GM12865 (cell line): ENCODE measurements at regions not wholly inside any gene's neighbourhood (a gene's known extent, or its start where the extent isn't known, plus 50 kb on each side); places are given as distances from the start of the nearest gene placed in this dataset.

Experiments used
- DNase-seq: peaks from one replicate; pipeline ENCODE4 v3.0.0; 2010; ENCODE audit warnings: low read depth
- H3K4me3 ChIP-seq: 2 replicates; pipeline ENCODE4 v1.5.1; 2011; ENCODE audit warnings: mild to moderate bottlenecking, low read depth, low read length, control low read depth
- CTCF ChIP-seq: IDR thresholded peaks from 2 replicates; pipeline ENCODE4 v1.5.1; 2011; ENCODE audit warnings: low read length, control low read depth, low read depth, inconsistent platforms; ENCODE audit not compliant: insufficient read depth; ENCODE audit errors: missing control alignments

- no peak overlapping the region for H3K4me3 ChIP-seq
- peak; percentile 82 for DNase-seq
- no peak for TF ChIP-seq CTCF
These were observed 865.4 kb upstream of the ACO1 start for GRCh38 chr9:31519011-31519410.

GRCh38 chr9:31519424-31519823 is 865.0 kb upstream of the ACO1 start:
- H3K4me3 ChIP-seq, result no peak overlapping the region
- no peak for TF ChIP-seq CTCF
- no peak for DNase-seq

- TF ChIP-seq CTCF, result no peak
- no peak for DNase-seq
- H3K4me3 ChIP-seq, result no peak overlapping the region
These were observed 864.6 kb upstream of the ACO1 start for GRCh38 chr9:31519826-31520225.

GRCh38 chr9:31520301-31521085 is 864.0 kb upstream of the ACO1 start:
- no peak for TF ChIP-seq CTCF
- H3K4me3 ChIP-seq, result no peak overlapping the region
- DNase-seq, result peak; percentile 56

GRCh38 chr9:31535651-31536050 is 848.8 kb upstream of the ACO1 start:
- DNase-seq, result no peak
- TF ChIP-seq CTCF, result no peak
- no peak overlapping the region for H3K4me3 ChIP-seq

GRCh38 chr9:31536471-31536870 is 848.0 kb upstream of the ACO1 start:
- no peak for TF ChIP-seq CTCF
- no peak for DNase-seq
- H3K4me3 ChIP-seq, result no peak overlapping the region

- TF ChIP-seq CTCF, result no peak
- peak; percentile 39 for DNase-seq
- H3K4me3 ChIP-seq, result peak overlapping the region; percentile 19
These were observed 842.6 kb upstream of the ACO1 start for GRCh38 chr9:31541721-31542281.
